OCI-LY1 (cell line): ENCODE measurements at regions not wholly inside any gene's neighbourhood (a gene's known extent, or its start where the extent isn't known, plus 50 kb on each side); places are given as distances from the start of the nearest gene placed in this dataset.

Experiments
- CTCF ChIP-seq: fragments of 200-600 bp; sonication (generic), shearing (Covaris generic); IDR thresholded peaks from 2 replicates; pipeline ENCODE4 v1.5.1; 2017; ENCODE audit warnings: mild to moderate bottlenecking, antibody characterized with exemption, low read length, moderate library complexity, mixed read lengths
- EZH2 ChIP-seq: fragments of 200-600 bp; sonication (generic), shearing (Covaris generic); IDR thresholded peaks from 2 replicates; pipeline ENCODE4 v1.8.0; 2017; ENCODE audit warnings: borderline replicate concordance, mixed run types, mild to moderate bottlenecking, antibody characterized with exemption, low read length, moderate library complexity, mixed read lengths

GRCh38 chr7:155221547-155221946 is 76.1 kb upstream of the INSIG1 start:
- TF ChIP-seq CTCF = no peak
- no peak for TF ChIP-seq EZH2
